TTC549 (cell line): ENCODE measurements at regions not wholly inside any gene's neighbourhood (a gene's known extent, or its start where the extent isn't known, plus 50 kb on each side); places are given as distances from the start of the nearest gene placed in this dataset.
"Not testable (repeated sequence)": the region's sequence is repeated elsewhere in the genome, so short reads cannot be mapped to it uniquely, and the experiment has no call there.

Experiments
- FAIRE-seq: peaks from 2 replicates; lab custom pipeline; 2012; peaks lifted over from hg19 to GRCh38; lab: Jason Lieb, UNC

- no peak for FAIRE-seq
Observed at GRCh38 chr3:145307272-145307671, 853.7 kb downstream of the PLOD2 start.

- FAIRE-seq = no peak
Observed at GRCh38 chr3:145313751-145314150, 847.2 kb downstream of the PLOD2 start.

GRCh38 chr3:145316253-145316652, 844.7 kb downstream of the PLOD2 start:
- not testable (repeated sequence) for FAIRE-seq

- FAIRE-seq = no peak
Observed at GRCh38 chr3:145326666-145327065, 834.3 kb downstream of the PLOD2 start.

GRCh38 chr3:145333427-145333826, 827.6 kb downstream of the PLOD2 start:
- not testable (repeated sequence) for FAIRE-seq

- no peak for FAIRE-seq
Observed at GRCh38 chr3:145333931-145334330, 827.1 kb downstream of the PLOD2 start.

- FAIRE-seq = no peak
Observed at GRCh38 chr3:145355206-145355605, 805.8 kb downstream of the PLOD2 start.

GRCh38 chr3:145357453-145357852, 803.5 kb downstream of the PLOD2 start:
- no peak for FAIRE-seq

- no peak for FAIRE-seq
Observed at GRCh38 chr3:145359040-145359439, 801.9 kb downstream of the PLOD2 start.

GRCh38 chr3:145368748-145369147, 792.2 kb downstream of the PLOD2 start:
- no peak for FAIRE-seq

- no peak for FAIRE-seq
Observed at GRCh38 chr3:145370870-145371269, 790.1 kb downstream of the PLOD2 start.

GRCh38 chr3:145377301-145377700, 783.7 kb downstream of the PLOD2 start:
- no peak for FAIRE-seq

GRCh38 chr3:145383416-145383815, 777.6 kb downstream of the PLOD2 start:
- FAIRE-seq = no peak

GRCh38 chr3:145384307-145384706, 776.7 kb downstream of the PLOD2 start:
- FAIRE-seq = no peak

GRCh38 chr3:145387211-145387610, 773.8 kb downstream of the PLOD2 start:
- no peak for FAIRE-seq

GRCh38 chr3:145395421-145395820, 765.6 kb downstream of the PLOD2 start:
- no peak for FAIRE-seq

GRCh38 chr3:145411605-145412004, 749.4 kb downstream of the PLOD2 start:
- no peak for FAIRE-seq

- FAIRE-seq = no peak
Observed at GRCh38 chr3:145417678-145418077, 743.3 kb downstream of the PLOD2 start.

- no peak for FAIRE-seq
Observed at GRCh38 chr3:145422556-145422955, 738.4 kb downstream of the PLOD2 start.

GRCh38 chr3:145427355-145427754, 733.6 kb downstream of the PLOD2 start:
- no peak for FAIRE-seq

- FAIRE-seq = no peak
Observed at GRCh38 chr3:145429546-145429945, 731.4 kb downstream of the PLOD2 start.

GRCh38 chr3:145448436-145448835, 712.5 kb downstream of the PLOD2 start:
- no peak for FAIRE-seq

GRCh38 chr3:145450018-145450682, 710.8 kb downstream of the PLOD2 start:
- no peak for FAIRE-seq

- no peak for FAIRE-seq
Observed at GRCh38 chr3:145457825-145458552, 703.0 kb downstream of the PLOD2 start.
